GM19324 (cell line): ENCODE measurements at regions not wholly inside any gene's neighbourhood (a gene's known extent, or its start where the extent isn't known, plus 50 kb on each side); places are given as distances from the start of the nearest gene placed in this dataset.
"Not testable (repeated sequence)": the region's sequence is repeated elsewhere in the genome, so short reads cannot be mapped to it uniquely, and the experiment has no call there.

Experiments used
- ATAC-seq: cut with Tn5 transposase; IDR thresholded peaks from one replicate; pipeline ENCODE4 v1.9.1; 2021; ENCODE audit warnings: mild to moderate bottlenecking, moderate library complexity; ENCODE audit not compliant: unreplicated experiment, low FRiP score

GRCh38 chrX:109184506-109185139 lies 297.3 kb downstream of the GUCY2F start:
- ATAC-seq = no peak

- no peak for ATAC-seq
These were observed 309.7 kb downstream of the GUCY2F start for GRCh38 chrX:109172091-109172602.

- no peak for ATAC-seq
These were observed 326.7 kb downstream of the GUCY2F start for GRCh38 chrX:109155161-109155560.

- ATAC-seq = not testable (repeated sequence)
These were observed 337.7 kb downstream of the GUCY2F start for GRCh38 chrX:109144173-109144572.

- ATAC-seq = no peak
These were observed 341.4 kb downstream of the GUCY2F start for GRCh38 chrX:109140463-109140862.

GRCh38 chrX:109134777-109135176 lies 347.1 kb downstream of the GUCY2F start:
- ATAC-seq = no peak

- no peak for ATAC-seq
These were observed 356.6 kb downstream of the GUCY2F start for GRCh38 chrX:109125304-109125703.

GRCh38 chrX:109089359-109089758 lies 353.0 kb upstream of the IRS4 start:
- no peak for ATAC-seq

- no peak for ATAC-seq
These were observed 341.4 kb upstream of the IRS4 start for GRCh38 chrX:109077788-109078187.

GRCh38 chrX:109054181-109054581 lies 317.8 kb upstream of the IRS4 start:
- not testable (repeated sequence) for ATAC-seq

GRCh38 chrX:109049903-109050302 lies 313.5 kb upstream of the IRS4 start:
- ATAC-seq = no peak

GRCh38 chrX:109049416-109049815 lies 313.1 kb upstream of the IRS4 start:
- no peak for ATAC-seq

GRCh38 chrX:109040057-109040456 lies 303.7 kb upstream of the IRS4 start:
- ATAC-seq = no peak

GRCh38 chrX:109036624-109037023 lies 300.3 kb upstream of the IRS4 start:
- ATAC-seq = no peak

GRCh38 chrX:108993909-108994308 lies 257.5 kb upstream of the IRS4 start:
- ATAC-seq = no peak

GRCh38 chrX:108972899-108973298 lies 236.5 kb upstream of the IRS4 start:
- not testable (repeated sequence) for ATAC-seq

- no peak for ATAC-seq
These were observed 210.8 kb upstream of the IRS4 start for GRCh38 chrX:108947205-108947604.

GRCh38 chrX:108946531-108946930 lies 210.2 kb upstream of the IRS4 start:
- ATAC-seq = no peak

- no peak for ATAC-seq
These were observed 209.6 kb upstream of the IRS4 start for GRCh38 chrX:108945883-108946523.

GRCh38 chrX:108914791-108915190 lies 178.4 kb upstream of the IRS4 start:
- no peak for ATAC-seq

GRCh38 chrX:108903831-108904230 lies 167.5 kb upstream of the IRS4 start:
- not testable (repeated sequence) for ATAC-seq

- ATAC-seq = no peak
These were observed 164.0 kb upstream of the IRS4 start for GRCh38 chrX:108900333-108900732.
